Fibroblast of upper back skin (primary cell): ENCODE measurements at regions not wholly inside any gene's neighbourhood (a gene's known extent, or its start where the extent isn't known, plus 50 kb on each side); places are given as distances from the start of the nearest gene placed in this dataset.
"Not testable (repeated sequence)": the region's sequence is repeated elsewhere in the genome, so short reads cannot be mapped to it uniquely, and the experiment has no call there.

Experiments
- DNase-seq: peaks from one replicate; pipeline ENCODE4 v3.0.0-alpha.2; 2013

- no peak for DNase-seq
Measured at GRCh38 chr15:54839379-54839778, 357.4 kb downstream of the RSL24D1 start.

- no peak for DNase-seq
Measured at GRCh38 chr15:54836052-54836795, 360.5 kb downstream of the RSL24D1 start.

- DNase-seq, result no peak
Measured at GRCh38 chr15:54829821-54830220, 366.9 kb downstream of the RSL24D1 start.

GRCh38 chr15:54820811-54821210, 375.9 kb downstream of the RSL24D1 start:
- no peak for DNase-seq

- no peak for DNase-seq
Measured at GRCh38 chr15:54820098-54820497, 376.6 kb downstream of the RSL24D1 start.

GRCh38 chr15:54816401-54816800, 380.3 kb downstream of the RSL24D1 start:
- no peak for DNase-seq

GRCh38 chr15:54815556-54815955, 381.2 kb downstream of the RSL24D1 start:
- no peak for DNase-seq

- no peak for DNase-seq
Measured at GRCh38 chr15:54812383-54812782, 384.4 kb downstream of the RSL24D1 start.

GRCh38 chr15:54810496-54810895, 386.2 kb downstream of the RSL24D1 start:
- DNase-seq, result no peak

GRCh38 chr15:54810031-54810430, 386.7 kb downstream of the RSL24D1 start:
- no peak for DNase-seq

GRCh38 chr15:54808321-54808720, 388.4 kb downstream of the RSL24D1 start:
- no peak for DNase-seq

- no peak for DNase-seq
Measured at GRCh38 chr15:54803987-54804386, 392.8 kb downstream of the RSL24D1 start.

GRCh38 chr15:54803134-54803808, 393.5 kb downstream of the RSL24D1 start:
- DNase-seq, result no peak

- no peak for DNase-seq
Measured at GRCh38 chr15:54792526-54792925, 404.2 kb downstream of the RSL24D1 start.

- no peak for DNase-seq
Measured at GRCh38 chr15:54790693-54791092, 406.0 kb downstream of the RSL24D1 start.

- DNase-seq, result no peak
Measured at GRCh38 chr15:54789376-54789775, 407.4 kb downstream of the RSL24D1 start.

- not testable (repeated sequence) for DNase-seq
Measured at GRCh38 chr15:54781220-54781619, 415.5 kb downstream of the RSL24D1 start.

- no peak for DNase-seq
Measured at GRCh38 chr15:54779271-54779670, 417.5 kb downstream of the RSL24D1 start.

GRCh38 chr15:54776410-54776809, 420.3 kb downstream of the RSL24D1 start:
- no peak for DNase-seq

GRCh38 chr15:54772663-54773062, 424.1 kb downstream of the RSL24D1 start:
- DNase-seq, result no peak

- DNase-seq, result not testable (repeated sequence)
Measured at GRCh38 chr15:54749461-54749860, 447.3 kb downstream of the RSL24D1 start.

GRCh38 chr15:54722342-54722986, 474.3 kb downstream of the RSL24D1 start:
- no peak for DNase-seq

- no peak for DNase-seq
Measured at GRCh38 chr15:54719325-54719724, 477.4 kb downstream of the RSL24D1 start.
